IMR-90 (cell line): ENCODE measurements at regions not wholly inside any gene's neighbourhood (a gene's known extent, or its start where the extent isn't known, plus 50 kb on each side); places are given as distances from the start of the nearest gene placed in this dataset.

Experiments used
- BHLHE40 ChIP-seq: fragments of 150-350 bp; IDR thresholded peaks from 2 replicates; pipeline ENCODE4 v1.6.1; 2016; ENCODE audit warnings: mild to moderate bottlenecking, low read depth, low read length
- CEBPB ChIP-seq: IDR thresholded peaks from 2 replicates; pipeline ENCODE4 v1.6.1; 2012; ENCODE audit warnings: low read depth, low read length, improper control_type of control experiment
- CHD1 ChIP-seq: IDR thresholded peaks from 2 replicates; pipeline ENCODE4 v1.6.1; 2012; ENCODE audit warnings: low read depth, low read length, improper control_type of control experiment
- MAFK ChIP-seq: IDR thresholded peaks from 2 replicates; pipeline ENCODE4 v1.6.1; 2012; ENCODE audit warnings: low read depth, low read length, improper control_type of control experiment
- MAZ ChIP-seq: IDR thresholded peaks from 2 replicates; pipeline ENCODE4 v1.6.1; 2012; ENCODE audit warnings: low read depth, mild to moderate bottlenecking, low read length, improper control_type of control experiment, moderate library complexity, borderline replicate concordance
- MXI1 ChIP-seq: IDR thresholded peaks from 2 replicates; pipeline ENCODE4 v1.6.1; 2012; ENCODE audit warnings: low read depth, mild to moderate bottlenecking, low read length, moderate library complexity, borderline replicate concordance
- NFE2L2 ChIP-seq: fragments of 150-350 bp; IDR thresholded peaks from 2 replicates; pipeline ENCODE4 v1.6.1; 2016; ENCODE audit warnings: low read depth, mild to moderate bottlenecking, low read length
- POLR2A ChIP-seq: IDR thresholded peaks from 2 replicates; pipeline ENCODE4 v1.6.1; 2012; ENCODE audit warnings: mild to moderate bottlenecking, low read depth, low read length
- RAD21 ChIP-seq: IDR thresholded peaks from 2 replicates; pipeline ENCODE4 v1.6.1; 2012; ENCODE audit warnings: low read length, improper control_type of control experiment
- RCOR1 ChIP-seq: IDR thresholded peaks from 2 replicates; pipeline ENCODE4 v1.6.1; 2012; ENCODE audit warnings: mild to moderate bottlenecking, low read length, improper control_type of control experiment; ENCODE audit not compliant: insufficient replicate concordance
- TF ChIP-seq, protein P1 (sequence below): conservative IDR thresholded peaks from 2 replicates; pipeline ENCODE4 v1.5.1; 2012; ENCODE audit warnings: mild to moderate bottlenecking, low read depth, low read length, improper control_type of control experiment
- TF ChIP-seq, protein P2 (sequence below): fragments of 150-350 bp; IDR thresholded peaks from 2 replicates; pipeline ENCODE4 v1.6.1; 2016; ENCODE audit warnings: low read depth, mild to moderate bottlenecking, low read length, moderate library complexity, borderline replicate concordance
- TF ChIP-seq, protein P3 (sequence below): fragments of 150-350 bp; IDR thresholded peaks from 2 replicates; pipeline ENCODE4 v1.6.1; 2017; ENCODE audit warnings: mild to moderate bottlenecking, antibody characterized with exemption, low read length, low read depth

DNA sequence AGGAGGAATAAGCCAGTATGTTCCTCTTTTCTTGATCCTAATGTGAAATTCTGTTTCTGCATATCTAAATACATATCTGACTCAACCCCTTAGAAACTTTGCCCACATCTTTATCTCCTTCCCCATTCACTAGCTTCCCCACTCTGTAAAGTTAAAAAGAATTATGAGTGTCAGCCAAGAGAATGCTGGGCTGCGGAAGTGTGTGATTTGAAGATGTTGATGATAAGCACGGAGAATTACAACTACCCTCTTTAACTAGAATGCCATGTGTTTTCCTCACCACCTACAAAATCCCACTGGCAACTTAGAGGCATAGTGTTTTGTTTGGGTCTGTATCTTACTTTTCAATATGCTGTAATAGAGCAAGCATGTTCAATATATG lies 490.4 kb upstream of the FANCL start:
- TF ChIP-seq, protein P1, sequence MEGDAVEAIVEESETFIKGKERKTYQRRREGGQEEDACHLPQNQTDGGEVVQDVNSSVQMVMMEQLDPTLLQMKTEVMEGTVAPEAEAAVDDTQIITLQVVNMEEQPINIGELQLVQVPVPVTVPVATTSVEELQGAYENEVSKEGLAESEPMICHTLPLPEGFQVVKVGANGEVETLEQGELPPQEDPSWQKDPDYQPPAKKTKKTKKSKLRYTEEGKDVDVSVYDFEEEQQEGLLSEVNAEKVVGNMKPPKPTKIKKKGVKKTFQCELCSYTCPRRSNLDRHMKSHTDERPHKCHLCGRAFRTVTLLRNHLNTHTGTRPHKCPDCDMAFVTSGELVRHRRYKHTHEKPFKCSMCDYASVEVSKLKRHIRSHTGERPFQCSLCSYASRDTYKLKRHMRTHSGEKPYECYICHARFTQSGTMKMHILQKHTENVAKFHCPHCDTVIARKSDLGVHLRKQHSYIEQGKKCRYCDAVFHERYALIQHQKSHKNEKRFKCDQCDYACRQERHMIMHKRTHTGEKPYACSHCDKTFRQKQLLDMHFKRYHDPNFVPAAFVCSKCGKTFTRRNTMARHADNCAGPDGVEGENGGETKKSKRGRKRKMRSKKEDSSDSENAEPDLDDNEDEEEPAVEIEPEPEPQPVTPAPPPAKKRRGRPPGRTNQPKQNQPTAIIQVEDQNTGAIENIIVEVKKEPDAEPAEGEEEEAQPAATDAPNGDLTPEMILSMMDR = no peak
- TF ChIP-seq RAD21 (no peak), MAZ (no peak), POLR2A (no peak), CHD1 (no peak), NFE2L2 (no peak), MXI1 (no peak), CEBPB (no peak), BHLHE40 (no peak), MAFK (no peak), RCOR1 (no peak)
- TF ChIP-seq, protein P2, sequence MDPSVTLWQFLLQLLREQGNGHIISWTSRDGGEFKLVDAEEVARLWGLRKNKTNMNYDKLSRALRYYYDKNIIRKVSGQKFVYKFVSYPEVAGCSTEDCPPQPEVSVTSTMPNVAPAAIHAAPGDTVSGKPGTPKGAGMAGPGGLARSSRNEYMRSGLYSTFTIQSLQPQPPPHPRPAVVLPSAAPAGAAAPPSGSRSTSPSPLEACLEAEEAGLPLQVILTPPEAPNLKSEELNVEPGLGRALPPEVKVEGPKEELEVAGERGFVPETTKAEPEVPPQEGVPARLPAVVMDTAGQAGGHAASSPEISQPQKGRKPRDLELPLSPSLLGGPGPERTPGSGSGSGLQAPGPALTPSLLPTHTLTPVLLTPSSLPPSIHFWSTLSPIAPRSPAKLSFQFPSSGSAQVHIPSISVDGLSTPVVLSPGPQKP = no peak
- TF ChIP-seq, protein P3, sequence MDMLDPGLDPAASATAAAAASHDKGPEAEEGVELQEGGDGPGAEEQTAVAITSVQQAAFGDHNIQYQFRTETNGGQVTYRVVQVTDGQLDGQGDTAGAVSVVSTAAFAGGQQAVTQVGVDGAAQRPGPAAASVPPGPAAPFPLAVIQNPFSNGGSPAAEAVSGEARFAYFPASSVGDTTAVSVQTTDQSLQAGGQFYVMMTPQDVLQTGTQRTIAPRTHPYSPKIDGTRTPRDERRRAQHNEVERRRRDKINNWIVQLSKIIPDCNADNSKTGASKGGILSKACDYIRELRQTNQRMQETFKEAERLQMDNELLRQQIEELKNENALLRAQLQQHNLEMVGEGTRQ = no peak
